Kidney (tissue), 13 donors: ENCODE measurements at regions not wholly inside any gene's neighbourhood (a gene's known extent, or its start where the extent isn't known, plus 50 kb on each side); places are given as distances from the start of the nearest gene placed in this dataset.

Source experiments
- DNase-seq, 5 donors: peaks; one replicate each; pipeline ENCODE4 v3.0.0-alpha.2; 2013 to 2020
- FAIRE-seq: peaks from 2 replicates; lab custom pipeline; 2012; peaks lifted over from hg19 to GRCh38; lab: Jason Lieb, UNC
- H3K27ac ChIP-seq, 2 donors: one replicate each; pipeline ENCODE4 v1.7.0; 2013; ENCODE audit warnings: low read depth in 2 of 2, low read length in 2 of 2, inconsistent platforms in 1 of 2
- H3K27me3 ChIP-seq: one replicate; pipeline ENCODE4 v1.7.1; 2013; ENCODE audit warnings: low read length, inconsistent platforms; ENCODE audit not compliant: control insufficient read depth, insufficient read depth
- H3K36me3 ChIP-seq, 3 donors: one replicate each; pipeline versions ENCODE4 v1.7.0 to v1.7.1; 2013; ENCODE audit warnings: low read length in 3 of 3, control low read depth in 1 of 3, inconsistent platforms in 1 of 3; ENCODE audit not compliant: insufficient read depth in 3 of 3, control insufficient read depth in 2 of 3
- H3K4me1 ChIP-seq, 3 donors: one replicate each; pipeline versions ENCODE4 v1.7.0 to v1.7.1; 2013; ENCODE audit warnings: low read length in 3 of 3, inconsistent platforms in 1 of 3, low read depth in 1 of 3; ENCODE audit not compliant: control insufficient read depth in 2 of 3, insufficient read depth in 2 of 3
- H3K4me3 ChIP-seq, 3 donors: one replicate each; pipeline versions ENCODE4 v1.7.0 to v1.8.1; 2013; ENCODE audit warnings: low read length in 3 of 3, control low read depth in 1 of 3, inconsistent platforms in 1 of 3
- H3K9ac ChIP-seq, 3 donors: one replicate each; pipeline versions ENCODE4 v1.7.0 to v1.7.1; 2013; ENCODE audit warnings: low read length in 3 of 3, control low read depth in 1 of 3, inconsistent platforms in 1 of 3
- H3K9me3 ChIP-seq, 3 donors: one replicate each; pipeline versions ENCODE4 v1.7.0 to v1.7.1; 2013; ENCODE audit warnings: low read length in 3 of 3, control low read depth in 1 of 3, inconsistent platforms in 1 of 3; ENCODE audit not compliant: control insufficient read depth in 2 of 3, insufficient read depth in 1 of 3
- CTCF ChIP-seq: IDR thresholded peaks from 3 replicates; pipeline ENCODE4 v1.5.1; 2012; ENCODE audit warnings: mild to moderate bottlenecking, moderate library complexity, borderline replicate concordance; ENCODE audit not compliant: insufficient read depth; ENCODE audit errors: extremely low read depth
- intact Hi-C: fragments of 100-400 bp; cut with DNase I; formaldehyde crosslinking; loops from one replicate; pipeline ENCODE4 v1.11.1; 2022
- donor health status: control.
- donor health status: control.
- donor health status: control.
- donor health status: control.
- donor health status: control.
- donor health status: DM: yes; HTN: yes; CAD: no.
- donor health status: Normal renal cell carcinoma (clear cell type).

- Histone ChIP-seq H3K27me3 (no peaks in the 10 kb centered on the region), H3K4me3 (no peak overlapping the region), H3K27ac (no peak overlapping the region), H3K4me1 (no peaks in the 10 kb centered on the region), H3K9me3 (no peaks in the 10 kb centered on the region), H3K9ac (no peak overlapping the region), H3K36me3 (no peaks in the 10 kb centered on the region)
- no peak for TF ChIP-seq CTCF
- FAIRE-seq (no peak), DNase-seq (no peak)
- intact Hi-C loops: no loop called here
Measured at GRCh38 chr4:137263206-137263605, 269.1 kb downstream of the PCDH18 start.

GRCh38 chr4:137253949-137254348, 278.3 kb downstream of the PCDH18 start:
- H3K27me3 ChIP-seq: no peaks in the 10 kb centered on the region
- no peak overlapping the region for H3K9ac ChIP-seq
- H3K4me1 ChIP-seq: no peaks in the 10 kb centered on the region
- no peak overlapping the region for H3K27ac ChIP-seq
- TF ChIP-seq CTCF: no peak
- FAIRE-seq: no peak
- intact Hi-C loops: no loop called here
- no peaks in the 10 kb centered on the region for H3K36me3 ChIP-seq
- no peak for DNase-seq
- H3K4me3 ChIP-seq: no peak overlapping the region
- no peaks in the 10 kb centered on the region for H3K9me3 ChIP-seq

- H3K4me3 ChIP-seq: no peak overlapping the region
- H3K36me3 ChIP-seq: no peaks in the 10 kb centered on the region
- H3K4me1 ChIP-seq: no peaks in the 10 kb centered on the region
- FAIRE-seq: no peak
- DNase-seq: no peak
- H3K27ac ChIP-seq: no peak overlapping the region
- no peak for TF ChIP-seq CTCF
- H3K9ac ChIP-seq: no peak overlapping the region
- H3K27me3 ChIP-seq: no peaks in the 10 kb centered on the region
- intact Hi-C loops: no loop called here
- no peaks in the 10 kb centered on the region for H3K9me3 ChIP-seq
Measured at GRCh38 chr4:137249112-137249511, 283.2 kb downstream of the PCDH18 start.

- no peak for TF ChIP-seq CTCF
- Histone ChIP-seq H3K4me3 (no peak overlapping the region), H3K27ac (no peak overlapping the region), H3K9me3 (no peaks in the 10 kb centered on the region), H3K27me3 (no peaks in the 10 kb centered on the region), H3K9ac (no peak overlapping the region), H3K36me3 (no peaks in the 10 kb centered on the region), H3K4me1 (no peaks in the 10 kb centered on the region)
- DNase-seq (no peak), FAIRE-seq (no peak)
- intact Hi-C loops: no loop called here
Measured at GRCh38 chr4:137238456-137239162, 293.7 kb downstream of the PCDH18 start.
